ENCODE measurements at regions not wholly inside any gene's neighbourhood (a gene's known extent, or its start where the extent isn't known, plus 50 kb on each side); places are given as distances from the start of the nearest gene placed in this dataset.

GRCh38 chr16:17666293-17666692, 195.5 kb upstream of the XYLT1 start:
- Histone ChIP-seq H4K20me1 (ENCODE audit: control insufficient read depth, insufficient read depth, low read length, poor library complexity, severe bottlenecking) (no peaks in the 10 kb centered on the region), H3K9ac (ENCODE audit: low read length) (no peak overlapping the region), H3K36me3 (replicated peaks in 1 of 2; ENCODE audit: control extremely low read depth in 1 of 2, control insufficient read depth in 1 of 2, extremely low read depth in 1 of 2, insufficient read depth in 2 of 2, low read length in 1 of 2) (no peaks in the 10 kb centered on the region), H3K4me1 (ENCODE audit: control insufficient read depth in 2 of 2, insufficient read depth in 2 of 2, low read length in 2 of 2) (no peaks in the 10 kb centered on the region), H3K27me3 (replicated peaks in 1 of 4; ENCODE audit: control extremely low read depth in 1 of 4, control insufficient read depth in 3 of 4, insufficient read depth in 4 of 4, low read length in 3 of 4) (peaks cover 0 to 4% (median 0%) of the 10 kb centered on the region in 4 experiments), H3K9me3 (ENCODE audit: control extremely low read depth in 1 of 3, control insufficient read depth in 2 of 3, insufficient read depth in 1 of 3, low read length in 2 of 3) (peaks cover 0 to 4% (median 3%) of the 10 kb centered on the region in 3 donors), H3K4me2 (replicated peaks; ENCODE audit: low read depth, low read length, poor library complexity, severe bottlenecking) (no peak overlapping the region), H3K4me3 (ENCODE audit: control extremely low read depth in 1 of 5, extremely low read depth in 1 of 5, insufficient read depth in 1 of 5, low read depth in 2 of 5, low read length in 4 of 5) (no peak overlapping the region), H2AFZ (ENCODE audit: insufficient read depth, low read depth, low read length, poor library complexity, severe bottlenecking) (no peak overlapping the region), H3K27ac (ENCODE audit: low read length in 2 of 2) (no peak overlapping the region), H3K79me2 (ENCODE audit: control insufficient read depth, insufficient read depth, low read length) (no peaks in the 10 kb centered on the region)
- Mint-ChIP-seq H3K4me1 (no peaks in the 10 kb centered on the region), H3K4me3 (no peak overlapping the region), H3K9me3 (ENCODE audit: insufficient read depth) (no peaks in the 10 kb centered on the region), H3K27ac (no peak overlapping the region), H3K27me3 (peaks cover 17% of the 10 kb centered on the region)
- no peak for DNase-seq
- ATAC-seq (ENCODE audit: low read depth): no peak
- POLR2A ChIA-PET: no interaction called here
- CTCF ChIA-PET: interaction anchor here (0.7 kb wide), 1 partner anchor 96 kb away, joined by 3 read pairs; no protein-coding TSS in a partner anchor
- 83% methylated on average over 2 of the region's 3 CpGs for WGBS (ENCODE audit: insufficient coverage)
- no peak for TF ChIP-seq CTCF (IDR thresholded peaks at IDR 0.05)
- TF ChIP-seq EZH2 (IDR thresholded peaks at IDR 0.05; ENCODE audit: borderline replicate concordance, insufficient read depth, low read depth, low read length, poor library complexity, severe bottlenecking): no peak
- intact Hi-C loops (cut with micrococcal nuclease): no loop called here

GRCh38 chr16:17658881-17659280, 188.1 kb upstream of the XYLT1 start:
- 73% methylated on average over 3 of the region's 3 CpGs for WGBS (ENCODE audit: insufficient coverage)
- CTCF ChIA-PET: no interaction called here

More at GRCh38 chr16:17658881-17659280, 188.1 kb upstream of the XYLT1 start:
- no peaks in the 10 kb centered on the region for H3K9me3 Mint-ChIP-seq (ENCODE audit: insufficient read depth)
- H3K4me3 Mint-ChIP-seq: no peak overlapping the region
- H3K4me1 Mint-ChIP-seq: peaks cover 3% of the 10 kb centered on the region
- POLR2A ChIA-PET: no interaction called here
- Histone ChIP-seq H3K4me2 (replicated peaks; ENCODE audit: low read depth, low read length, poor library complexity, severe bottlenecking) (no peak overlapping the region), H3K27me3 (replicated peaks in 1 of 4; ENCODE audit: control extremely low read depth in 1 of 4, control insufficient read depth in 3 of 4, insufficient read depth in 4 of 4, low read length in 3 of 4) (peaks cover 0 to 6% (median 0%) of the 10 kb centered on the region in 4 experiments), H2AFZ (ENCODE audit: insufficient read depth, low read depth, low read length, poor library complexity, severe bottlenecking) (no peak overlapping the region), H3K79me2 (ENCODE audit: control insufficient read depth, insufficient read depth, low read length) (no peaks in the 10 kb centered on the region), H3K9me3 (ENCODE audit: control extremely low read depth in 1 of 3, control insufficient read depth in 2 of 3, insufficient read depth in 1 of 3, low read length in 2 of 3) (peaks cover 0 to 1% (median 0%) of the 10 kb centered on the region in 3 donors), H4K20me1 (ENCODE audit: control insufficient read depth, insufficient read depth, low read length, poor library complexity, severe bottlenecking) (no peaks in the 10 kb centered on the region), H3K4me1 (ENCODE audit: control insufficient read depth in 2 of 2, insufficient read depth in 2 of 2, low read length in 2 of 2) (no peaks in the 10 kb centered on the region), H3K4me3 (ENCODE audit: control extremely low read depth in 1 of 5, extremely low read depth in 1 of 5, insufficient read depth in 1 of 5, low read depth in 2 of 5, low read length in 4 of 5) (no peak overlapping the region), H3K27ac (ENCODE audit: low read length in 2 of 2) (no peak overlapping the region), H3K9ac (ENCODE audit: low read length) (no peak overlapping the region), H3K36me3 (replicated peaks in 1 of 2; ENCODE audit: control extremely low read depth in 1 of 2, control insufficient read depth in 1 of 2, extremely low read depth in 1 of 2, insufficient read depth in 2 of 2, low read length in 1 of 2) (no peaks in the 10 kb centered on the region)
- peaks cover 37% of the 10 kb centered on the region for H3K27me3 Mint-ChIP-seq
- H3K27ac Mint-ChIP-seq: no peak overlapping the region
- no peak for DNase-seq
- intact Hi-C loops (cut with micrococcal nuclease): no loop called here
- ATAC-seq (ENCODE audit: low read depth): no peak
- no peak for TF ChIP-seq CTCF (IDR thresholded peaks at IDR 0.05)
- TF ChIP-seq EZH2 (IDR thresholded peaks at IDR 0.05; ENCODE audit: borderline replicate concordance, insufficient read depth, low read depth, low read length, poor library complexity, severe bottlenecking): no peak

All from B cell (primary cell).